ENCODE measurements at regions not wholly inside any gene's neighbourhood (a gene's known extent, or its start where the extent isn't known, plus 50 kb on each side); places are given as distances from the start of the nearest gene placed in this dataset.

DNA sequence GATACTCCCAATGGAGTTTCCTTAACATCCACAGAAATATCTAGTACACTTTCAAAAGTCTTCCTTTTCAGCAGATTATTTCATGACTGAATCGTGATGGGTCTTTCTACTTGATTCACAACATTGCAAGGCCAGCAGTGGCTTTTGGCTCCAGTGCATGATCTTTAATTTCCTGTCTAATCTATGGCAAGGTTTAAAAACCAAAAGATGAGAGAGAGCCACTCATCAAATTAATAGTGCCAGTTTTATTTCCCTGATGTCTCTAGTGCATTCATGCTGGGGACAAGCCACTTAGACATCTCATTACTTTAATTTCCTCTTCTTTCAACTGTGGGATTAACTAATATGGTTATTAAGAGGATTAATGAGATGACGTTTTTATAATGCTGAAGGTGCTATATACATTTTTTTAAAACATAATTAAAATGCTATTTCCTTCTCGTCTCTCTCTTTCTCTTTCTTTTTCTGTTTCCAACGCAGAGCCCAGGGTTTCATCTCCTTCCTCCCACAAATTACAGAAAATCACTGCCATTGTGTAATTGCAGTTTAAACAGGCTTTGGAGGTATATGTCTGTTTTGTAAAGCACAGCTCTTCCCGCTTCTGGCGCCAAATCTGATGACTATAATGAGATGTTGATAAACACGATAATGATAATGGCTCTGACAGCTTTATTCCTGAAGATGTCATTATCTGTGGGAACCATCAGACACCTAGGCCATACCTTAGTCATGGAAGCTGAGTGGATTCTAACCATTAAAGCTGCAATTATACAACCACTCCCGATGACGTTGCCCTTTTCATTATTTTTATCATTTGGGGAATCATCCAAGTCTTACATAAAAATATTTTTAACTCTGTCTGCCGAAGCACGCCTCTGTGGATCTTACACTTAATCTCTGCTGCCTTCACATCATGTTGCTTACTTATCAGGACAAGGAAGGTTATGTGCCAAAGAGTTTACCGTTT is 103.1 kb upstream of the PPM1H start:
- H3K36me3 Mint-ChIP-seq: no peaks in the 10 kb centered on the region
- DNase-seq (ENCODE audit: low spot score): no peak
- no peak overlapping the region for H3K4me3 Mint-ChIP-seq
- CTCF ChIA-PET: interaction anchor here (1.6 kb wide), 1 partner anchor 31 kb away, joined by 4 read pairs; no protein-coding TSS in a partner anchor
- no peaks in the 10 kb centered on the region; the same call in 1 of the 2 replicates for H3K27me3 Mint-ChIP-seq (ENCODE audit: low read depth)
- ATAC-seq: no peak
- H3K27ac Mint-ChIP-seq: no peak overlapping the region
- H3K9me3 Mint-ChIP-seq: peaks cover 8% of the 10 kb centered on the region
- TF ChIP-seq NR2C2 (CRISPR knock-in tag; IDR thresholded peaks at IDR 0.05) (no peak), ZNF671 (CRISPR knock-in tag; IDR thresholded peaks at IDR 0.05) (no peak), HMGA2 (CRISPR knock-in tag; IDR thresholded peaks at IDR 0.05) (no peak), MYBL2 (CRISPR knock-in tag; IDR thresholded peaks at IDR 0.05) (no peak), SMAD4 (CRISPR knock-in tag; IDR thresholded peaks at IDR 0.05) (no peak), ZNF396 (CRISPR knock-in tag; IDR thresholded peaks at IDR 0.05; ENCODE audit: borderline replicate concordance) (no peak), ZNF121 (CRISPR knock-in tag; IDR thresholded peaks at IDR 0.05) (no peak), NR1H2 (CRISPR knock-in tag; IDR thresholded peaks at IDR 0.05) (no peak), JAZF1 (CRISPR knock-in tag; IDR thresholded peaks at IDR 0.05) (no peak), JUN (CRISPR knock-in tag; IDR thresholded peaks at IDR 0.05) (no peak)
- TF ChIP-seq, protein P1, sequence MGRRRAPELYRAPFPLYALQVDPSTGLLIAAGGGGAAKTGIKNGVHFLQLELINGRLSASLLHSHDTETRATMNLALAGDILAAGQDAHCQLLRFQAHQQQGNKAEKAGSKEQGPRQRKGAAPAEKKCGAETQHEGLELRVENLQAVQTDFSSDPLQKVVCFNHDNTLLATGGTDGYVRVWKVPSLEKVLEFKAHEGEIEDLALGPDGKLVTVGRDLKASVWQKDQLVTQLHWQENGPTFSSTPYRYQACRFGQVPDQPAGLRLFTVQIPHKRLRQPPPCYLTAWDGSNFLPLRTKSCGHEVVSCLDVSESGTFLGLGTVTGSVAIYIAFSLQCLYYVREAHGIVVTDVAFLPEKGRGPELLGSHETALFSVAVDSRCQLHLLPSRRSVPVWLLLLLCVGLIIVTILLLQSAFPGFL (CRISPR knock-in tag; IDR thresholded peaks at IDR 0.05; ENCODE audit: borderline replicate concordance): no peak
- TF ChIP-seq, protein P2, sequence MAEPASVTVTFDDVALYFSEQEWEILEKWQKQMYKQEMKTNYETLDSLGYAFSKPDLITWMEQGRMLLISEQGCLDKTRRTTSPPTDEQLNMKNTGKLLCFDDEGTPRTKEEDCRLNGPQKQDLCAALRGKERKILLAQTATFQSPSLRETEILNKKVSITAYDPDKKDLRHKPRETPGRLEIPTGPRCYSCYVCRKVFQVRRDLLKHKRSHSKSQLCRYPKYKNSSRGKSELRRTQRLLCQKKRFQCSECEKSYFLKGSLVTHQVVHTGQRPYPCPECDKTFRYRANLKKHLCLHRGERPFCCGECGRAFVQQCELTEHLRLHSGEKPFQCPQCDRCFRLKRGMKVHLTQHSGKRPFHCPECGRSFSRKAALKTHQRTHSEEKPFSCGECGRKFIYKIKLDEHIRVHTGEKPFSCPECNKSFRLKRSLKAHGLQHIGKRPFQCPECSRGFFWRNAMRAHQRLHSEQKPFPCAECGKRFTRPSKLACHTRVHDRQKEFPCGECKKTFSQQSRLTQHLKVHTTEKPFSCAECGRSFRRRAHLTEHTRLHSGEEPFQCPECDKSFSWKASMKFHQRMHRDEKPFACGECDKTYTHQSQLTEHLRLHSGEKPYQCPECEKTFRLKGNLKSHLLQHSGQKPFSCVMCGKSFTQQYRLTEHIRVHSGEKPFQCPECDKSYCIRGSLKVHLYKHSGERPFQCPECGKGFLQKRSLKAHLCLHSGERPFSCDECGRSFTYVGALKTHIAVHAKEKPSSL (CRISPR knock-in tag; conservative IDR thresholded peaks at IDR 0.05): no peak
- TF ChIP-seq, protein P3, sequence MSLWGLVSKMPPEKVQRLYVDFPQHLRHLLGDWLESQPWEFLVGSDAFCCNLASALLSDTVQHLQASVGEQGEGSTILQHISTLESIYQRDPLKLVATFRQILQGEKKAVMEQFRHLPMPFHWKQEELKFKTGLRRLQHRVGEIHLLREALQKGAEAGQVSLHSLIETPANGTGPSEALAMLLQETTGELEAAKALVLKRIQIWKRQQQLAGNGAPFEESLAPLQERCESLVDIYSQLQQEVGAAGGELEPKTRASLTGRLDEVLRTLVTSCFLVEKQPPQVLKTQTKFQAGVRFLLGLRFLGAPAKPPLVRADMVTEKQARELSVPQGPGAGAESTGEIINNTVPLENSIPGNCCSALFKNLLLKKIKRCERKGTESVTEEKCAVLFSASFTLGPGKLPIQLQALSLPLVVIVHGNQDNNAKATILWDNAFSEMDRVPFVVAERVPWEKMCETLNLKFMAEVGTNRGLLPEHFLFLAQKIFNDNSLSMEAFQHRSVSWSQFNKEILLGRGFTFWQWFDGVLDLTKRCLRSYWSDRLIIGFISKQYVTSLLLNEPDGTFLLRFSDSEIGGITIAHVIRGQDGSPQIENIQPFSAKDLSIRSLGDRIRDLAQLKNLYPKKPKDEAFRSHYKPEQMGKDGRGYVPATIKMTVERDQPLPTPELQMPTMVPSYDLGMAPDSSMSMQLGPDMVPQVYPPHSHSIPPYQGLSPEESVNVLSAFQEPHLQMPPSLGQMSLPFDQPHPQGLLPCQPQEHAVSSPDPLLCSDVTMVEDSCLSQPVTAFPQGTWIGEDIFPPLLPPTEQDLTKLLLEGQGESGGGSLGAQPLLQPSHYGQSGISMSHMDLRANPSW (CRISPR knock-in tag; conservative IDR thresholded peaks at IDR 0.05; ENCODE audit: low read depth): no peak
- no peaks in the 10 kb centered on the region for H3K4me1 Mint-ChIP-seq
- POLR2A ChIA-PET: interaction anchor here (1.1 kb wide), 1 partner anchor 54 kb away, joined by 3 read pairs; no protein-coding TSS in a partner anchor

DNA sequence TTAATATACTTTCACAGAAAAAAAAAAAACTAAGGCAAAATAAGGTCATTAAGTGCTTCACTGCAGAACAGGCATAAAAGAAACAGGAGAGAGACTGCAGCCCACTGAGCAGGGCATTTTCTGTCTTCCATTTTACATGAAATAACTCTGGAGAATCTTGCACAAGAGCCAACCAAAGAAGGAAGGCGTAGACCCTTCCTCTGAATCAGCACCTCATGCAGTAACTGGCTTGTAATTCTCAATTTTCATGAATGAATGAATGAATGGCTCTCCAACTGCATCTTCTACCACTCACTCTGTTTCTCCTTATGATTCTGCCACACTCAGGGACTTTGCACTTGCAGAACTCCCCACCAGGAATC is 102.0 kb upstream of the PPM1H start:
- ATAC-seq (no peak), DNase-seq (ENCODE audit: low spot score) (no peak)
- Mint-ChIP-seq H3K27ac (no peak overlapping the region), H3K9me3 (peaks cover 8% of the 10 kb centered on the region), H3K4me1 (no peaks in the 10 kb centered on the region), H3K4me3 (no peak overlapping the region), H3K27me3 (ENCODE audit: low read depth) (no peaks in the 10 kb centered on the region; the same call in 1 of the 2 replicates), H3K36me3 (no peaks in the 10 kb centered on the region)
- ChIA-PET POLR2A (no interaction called here), CTCF (no interaction called here)
- TF ChIP-seq, protein P4, sequence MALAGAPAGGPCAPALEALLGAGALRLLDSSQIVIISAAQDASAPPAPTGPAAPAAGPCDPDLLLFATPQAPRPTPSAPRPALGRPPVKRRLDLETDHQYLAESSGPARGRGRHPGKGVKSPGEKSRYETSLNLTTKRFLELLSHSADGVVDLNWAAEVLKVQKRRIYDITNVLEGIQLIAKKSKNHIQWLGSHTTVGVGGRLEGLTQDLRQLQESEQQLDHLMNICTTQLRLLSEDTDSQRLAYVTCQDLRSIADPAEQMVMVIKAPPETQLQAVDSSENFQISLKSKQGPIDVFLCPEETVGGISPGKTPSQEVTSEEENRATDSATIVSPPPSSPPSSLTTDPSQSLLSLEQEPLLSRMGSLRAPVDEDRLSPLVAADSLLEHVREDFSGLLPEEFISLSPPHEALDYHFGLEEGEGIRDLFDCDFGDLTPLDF (CRISPR knock-in tag; IDR thresholded peaks at IDR 0.05): no peak
- TF ChIP-seq, protein P5, sequence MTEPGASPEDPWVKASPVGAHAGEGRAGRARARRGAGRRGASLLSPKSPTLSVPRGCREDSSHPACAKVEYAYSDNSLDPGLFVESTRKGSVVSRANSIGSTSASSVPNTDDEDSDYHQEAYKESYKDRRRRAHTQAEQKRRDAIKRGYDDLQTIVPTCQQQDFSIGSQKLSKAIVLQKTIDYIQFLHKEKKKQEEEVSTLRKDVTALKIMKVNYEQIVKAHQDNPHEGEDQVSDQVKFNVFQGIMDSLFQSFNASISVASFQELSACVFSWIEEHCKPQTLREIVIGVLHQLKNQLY (CRISPR knock-in tag; IDR thresholded peaks at IDR 0.05): no peak
